ENCODE measurements at regions not wholly inside any gene's neighbourhood (a gene's known extent, or its start where the extent isn't known, plus 50 kb on each side); places are given as distances from the start of the nearest gene placed in this dataset.

DNA sequence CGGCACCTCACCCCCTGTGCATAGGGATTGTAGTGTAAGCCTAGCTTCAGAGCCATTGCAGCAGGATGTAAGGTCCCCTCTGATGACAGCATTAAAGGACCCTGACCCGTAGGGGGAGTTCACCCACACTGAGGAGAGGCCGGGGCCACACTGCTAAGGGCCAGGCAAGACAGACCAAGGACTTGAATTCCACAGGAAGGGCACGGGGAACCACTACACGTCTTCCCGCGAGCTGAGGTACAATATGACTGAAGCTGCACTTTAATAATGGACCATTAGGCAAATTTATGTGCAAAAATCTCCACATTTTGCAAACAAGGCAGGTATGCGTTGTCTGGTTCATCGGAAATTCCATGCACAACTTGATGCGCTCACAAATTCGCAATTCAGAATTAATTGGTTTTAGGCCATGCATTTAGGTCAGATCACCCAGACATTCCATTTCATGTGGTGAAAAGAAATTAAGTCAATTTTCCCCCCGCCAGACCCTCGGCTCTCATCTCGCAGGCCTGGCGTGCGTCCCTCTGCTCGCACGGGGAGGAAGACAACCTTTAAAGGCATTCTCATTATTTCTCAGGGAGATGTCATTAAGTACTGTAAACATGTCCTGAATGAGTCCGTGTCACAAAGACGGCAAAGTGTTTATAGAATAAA lies 111.8 kb downstream of the FOXA2 start:
- TF ChIP-seq ZNF274 (IDR thresholded peaks at IDR 0.05; ENCODE audit: borderline replicate concordance, extremely low read depth, low read length) = no peak
- TF ChIP-seq NANOG (IDR thresholded peaks at IDR 0.05; ENCODE audit: insufficient read depth, low read depth, low read length, poor library complexity, severe bottlenecking) = no peak
- no peak for TF ChIP-seq POLR2AphosphoS5 (IDR thresholded peaks at IDR 0.05; ENCODE audit: low read depth, low read length)

All from H1 (cell line).